Lung (tissue), 11 donors: ENCODE measurements at regions not wholly inside any gene's neighbourhood (a gene's known extent, or its start where the extent isn't known, plus 50 kb on each side); places are given as distances from the start of the nearest gene placed in this dataset.

ENCODE experiments used
- ATAC-seq: fragments of 200-7000 bp; cut with Tn5 transposase; one replicate; pipeline ENCODE4 v1.9.1; 2020; ENCODE audit warnings: moderate number of reproducible peaks; ENCODE audit not compliant: insufficient read depth, low FRiP score
- DNase-seq, 3 donors: peaks; one replicate each; pipeline ENCODE4 v3.0.0-alpha.2; 2013 to 2017
- H3K27ac ChIP-seq, 2 donors: one replicate each; pipeline ENCODE4 v1.5.1; 2013; ENCODE audit warnings: mild to moderate bottlenecking in 2 of 2, moderate library complexity in 2 of 2, control low read depth in 1 of 2, inconsistent platforms in 1 of 2, low read depth in 1 of 2, low read length in 1 of 2
- H3K27me3 ChIP-seq, 3 donors: one replicate each; pipeline ENCODE4 v1.5.1; 2013; ENCODE audit warnings: low read length in 2 of 3; ENCODE audit not compliant: control insufficient read depth in 3 of 3, insufficient read depth in 3 of 3
- H3K36me3 ChIP-seq, 4 donors: one replicate each; pipeline ENCODE4 v1.5.1; 2013; ENCODE audit warnings: low read length in 4 of 4, mild to moderate bottlenecking in 1 of 4, moderate library complexity in 1 of 4; ENCODE audit not compliant: control insufficient read depth in 4 of 4, insufficient read depth in 4 of 4
- H3K4me1 ChIP-seq, 5 donors: one replicate each; pipeline ENCODE4 v1.5.1; 2013; ENCODE audit warnings: low read length in 5 of 5, mild to moderate bottlenecking in 2 of 5, moderate library complexity in 1 of 5; ENCODE audit not compliant: control insufficient read depth in 5 of 5, insufficient read depth in 5 of 5
- H3K4me3 ChIP-seq: one replicate; pipeline ENCODE4 v1.5.1; 2013; ENCODE audit warnings: mild to moderate bottlenecking, control low read depth, moderate library complexity
- H3K9ac ChIP-seq, 2 donors: one replicate each; pipeline ENCODE4 v1.5.1; 2013; ENCODE audit warnings: low read length in 2 of 2, control low read depth in 1 of 2; ENCODE audit not compliant: insufficient read depth in 1 of 2
- H3K9me3 ChIP-seq, 4 donors: one replicate each; pipeline ENCODE4 v1.5.1; 2013; ENCODE audit warnings: low read length in 3 of 4, mild to moderate bottlenecking in 1 of 4, moderate library complexity in 1 of 4; ENCODE audit not compliant: control insufficient read depth in 4 of 4, insufficient read depth in 3 of 4
- WGBS, 2 donors: extraction: QIAGEN DNeasy Blood & Tissue Kit; methylation state at CpG; one replicate each; pipeline ENCODE4 v1.1.7; 2013; 5-methylcytosine and 5-hydroxymethylcytosine counted together
- TF ChIP-seq, protein P1 (sequence below): IDR thresholded peaks from 2 replicates; pipeline ENCODE4 v1.5.1; 2012; ENCODE audit warnings: mild to moderate bottlenecking; ENCODE audit errors: control extremely low read depth, extremely low read depth
- donor health status: control.
- donor health status: control.
- donor health status: Bipolar disorder and iron deficiency.
- donor health status: healthy.
- donor health status: DM: yes; HTN: yes; CAD: no.

DNA sequence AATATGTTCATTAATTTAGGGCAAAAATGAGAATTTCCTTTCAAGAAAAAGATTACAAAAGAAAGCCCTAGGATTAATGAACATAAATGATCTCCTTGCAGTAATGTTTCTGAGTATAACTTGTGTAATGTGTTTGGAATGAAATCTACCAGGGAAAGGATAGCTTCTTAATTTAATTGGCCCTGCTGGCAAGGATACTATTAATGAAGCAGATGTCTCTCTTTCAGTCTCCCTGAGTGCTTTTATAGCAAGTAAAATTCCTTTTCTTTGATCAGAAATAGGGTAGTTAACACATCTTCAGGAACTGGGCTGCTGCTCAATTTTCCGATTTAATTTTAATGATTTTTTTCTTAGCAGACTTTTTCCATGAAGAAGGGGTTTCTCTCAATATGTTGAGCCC is 379.4 kb upstream of the PDE3A start:
- H3K27me3 ChIP-seq, result no peaks in the 10 kb centered on the region
- DNase-seq, result peak in 2 of 3 donors; percentile 11 to 12
- WGBS, 2 donors, result 78 to 83% methylated on average over 1 of the region's 1 CpG

DNA sequence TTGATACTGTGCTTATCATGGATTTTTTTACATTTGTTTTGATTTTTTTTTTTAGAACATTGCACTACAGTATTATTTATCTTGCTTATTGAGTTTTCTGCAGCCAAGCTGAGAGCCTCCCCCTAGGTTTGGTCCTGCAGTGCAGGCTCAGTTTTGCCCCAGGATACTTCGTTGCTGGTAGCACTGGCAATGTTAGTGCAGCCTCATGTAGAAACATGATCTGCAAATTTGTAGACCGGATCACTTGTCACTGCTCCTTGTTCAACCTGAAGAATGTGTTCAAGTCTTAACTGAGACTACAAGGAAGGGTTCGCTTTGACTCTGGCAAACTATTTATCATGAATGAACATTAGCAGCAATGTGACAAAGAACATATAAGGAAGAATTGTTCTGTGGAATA is 377.2 kb upstream of the PDE3A start:
- no peaks in the 10 kb centered on the region for H3K36me3 ChIP-seq
- H3K27ac ChIP-seq, result no peak overlapping the region
- no peaks in the 10 kb centered on the region for H3K27me3 ChIP-seq
- DNase-seq, result no peak
- peaks cover 0 to 12% (median 2%) of the 10 kb centered on the region in 5 donors for H3K4me1 ChIP-seq
- no peak for ATAC-seq
- H3K4me3 ChIP-seq, result no peak overlapping the region
- 86 to 94% methylated on average over 3 of the region's 3 CpGs for WGBS, 2 donors
- no peaks in the 10 kb centered on the region for H3K9me3 ChIP-seq
- TF ChIP-seq, protein P1, sequence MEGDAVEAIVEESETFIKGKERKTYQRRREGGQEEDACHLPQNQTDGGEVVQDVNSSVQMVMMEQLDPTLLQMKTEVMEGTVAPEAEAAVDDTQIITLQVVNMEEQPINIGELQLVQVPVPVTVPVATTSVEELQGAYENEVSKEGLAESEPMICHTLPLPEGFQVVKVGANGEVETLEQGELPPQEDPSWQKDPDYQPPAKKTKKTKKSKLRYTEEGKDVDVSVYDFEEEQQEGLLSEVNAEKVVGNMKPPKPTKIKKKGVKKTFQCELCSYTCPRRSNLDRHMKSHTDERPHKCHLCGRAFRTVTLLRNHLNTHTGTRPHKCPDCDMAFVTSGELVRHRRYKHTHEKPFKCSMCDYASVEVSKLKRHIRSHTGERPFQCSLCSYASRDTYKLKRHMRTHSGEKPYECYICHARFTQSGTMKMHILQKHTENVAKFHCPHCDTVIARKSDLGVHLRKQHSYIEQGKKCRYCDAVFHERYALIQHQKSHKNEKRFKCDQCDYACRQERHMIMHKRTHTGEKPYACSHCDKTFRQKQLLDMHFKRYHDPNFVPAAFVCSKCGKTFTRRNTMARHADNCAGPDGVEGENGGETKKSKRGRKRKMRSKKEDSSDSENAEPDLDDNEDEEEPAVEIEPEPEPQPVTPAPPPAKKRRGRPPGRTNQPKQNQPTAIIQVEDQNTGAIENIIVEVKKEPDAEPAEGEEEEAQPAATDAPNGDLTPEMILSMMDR, result no peak
- no peak overlapping the region for H3K9ac ChIP-seq

More for the DNA sequence above, 379.4 kb upstream of the PDE3A start:
- H3K4me1 ChIP-seq, result peaks cover 0 to 13% (median 2%) of the 10 kb centered on the region in 5 donors
- ATAC-seq, result no peak
- H3K27ac ChIP-seq, result no peak overlapping the region
- H3K4me3 ChIP-seq, result no peak overlapping the region
- H3K36me3 ChIP-seq, result no peaks in the 10 kb centered on the region
- no peak overlapping the region for H3K9ac ChIP-seq
- no peaks in the 10 kb centered on the region for H3K9me3 ChIP-seq
- TF ChIP-seq, protein P1, result no peak

DNA sequence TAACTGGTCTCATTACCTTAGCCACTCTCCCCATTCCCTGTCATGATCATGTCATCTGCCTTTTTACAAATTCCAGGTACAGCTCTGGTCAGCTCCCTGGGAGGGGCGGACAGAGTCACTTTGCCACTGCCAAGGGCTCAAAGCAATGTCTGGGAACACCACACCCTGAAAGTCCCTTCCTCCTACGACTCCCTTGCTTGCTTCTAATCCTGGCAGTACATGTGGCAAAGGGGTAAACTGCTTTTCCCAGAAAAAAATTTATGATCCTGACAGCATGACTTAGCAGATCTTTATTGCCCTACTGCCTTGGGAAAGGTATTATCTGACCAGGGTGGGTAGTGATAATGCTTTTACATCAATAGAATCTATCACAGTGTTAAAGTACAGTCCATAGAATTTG is 376.0 kb upstream of the PDE3A start:
- ATAC-seq, result no peak
- Histone ChIP-seq H3K4me3 (no peak overlapping the region), H3K4me1 (peaks cover 0 to 12% (median 2%) of the 10 kb centered on the region in 5 donors), H3K36me3 (no peaks in the 10 kb centered on the region), H3K9ac (no peak overlapping the region), H3K27ac (no peak overlapping the region), H3K9me3 (no peaks in the 10 kb centered on the region), H3K27me3 (no peaks in the 10 kb centered on the region)
- 76 to 79% methylated on average over 2 of the region's 2 CpGs for WGBS, 2 donors
- no peak for DNase-seq
- TF ChIP-seq, protein P1, result no peak

DNA sequence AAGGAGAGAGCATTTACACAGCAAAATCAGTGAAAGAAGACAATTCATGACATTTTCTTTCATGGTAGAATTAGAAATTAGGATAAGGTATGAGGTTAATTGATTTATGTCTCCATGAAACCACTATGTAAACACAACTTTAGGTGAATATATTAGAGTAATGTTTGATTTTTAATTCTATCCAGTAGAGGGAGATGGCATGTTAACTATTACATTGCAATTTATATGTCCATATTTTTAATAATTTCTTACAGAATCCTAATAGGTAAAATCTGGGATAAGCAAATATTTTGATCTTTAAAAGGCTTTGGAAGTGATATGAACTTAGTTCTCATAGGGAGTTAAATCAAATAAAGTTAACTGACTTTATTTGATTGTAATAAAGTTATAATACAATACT is 373.4 kb upstream of the PDE3A start:
- Histone ChIP-seq H3K36me3 (no peaks in the 10 kb centered on the region), H3K4me1 (peaks cover 0 to 2% (median 0%) of the 10 kb centered on the region in 5 donors), H3K9me3 (no peaks in the 10 kb centered on the region), H3K27ac (no peak overlapping the region), H3K4me3 (no peak overlapping the region), H3K27me3 (no peaks in the 10 kb centered on the region), H3K9ac (no peak overlapping the region)
- no peak for ATAC-seq
- no peak for DNase-seq
- TF ChIP-seq, protein P1, result no peak
